H1 (cell line): ENCODE measurements at regions not wholly inside any gene's neighbourhood (a gene's known extent, or its start where the extent isn't known, plus 50 kb on each side); places are given as distances from the start of the nearest gene placed in this dataset.

ENCODE experiments used
- CTCF ChIA-PET: fragments of 300-600 bp; sonication (Branson Sonifier 250); formaldehyde crosslinking; loops from one replicate; lab custom pipeline; 2021; ENCODE audit not compliant: partially characterized antibody; lab: Charles Lee
- POLR2A ChIA-PET: fragments of 300-600 bp; sonication (Branson Sonifier 250); formaldehyde crosslinking; loops from one replicate; lab custom pipeline; 2021; ENCODE audit warnings: inconsistent platforms; ENCODE audit not compliant: partially characterized antibody; lab: Charles Lee
- DNase-seq, 2 experiments: peaks; one replicate each; pipeline versions ENCODE4 v3.0.0 to v3.0.0-alpha.2; 2010 to 2022; ENCODE audit warnings: low spot score in 2 of 2, low read depth in 1 of 2, mixed read lengths in 1 of 2
- FAIRE-seq: peaks from 2 replicates; lab custom pipeline; 2011; peaks lifted over from hg19 to GRCh38; lab: Jason Lieb, UNC
- H2AFZ ChIP-seq: 2 replicates; pipeline ENCODE4 v1.8.1; 2012; ENCODE audit warnings: low read length, inconsistent platforms
- H2AK5ac ChIP-seq: 2 replicates; pipeline ENCODE4 v1.6.1; 2013; ENCODE audit warnings: low read depth, low read length
- H2BK120ac ChIP-seq: replicated peaks from 2 replicates; pipeline ENCODE3; 2013; ENCODE audit warnings: low read depth, low read length, inconsistent platforms
- H2BK12ac ChIP-seq: 2 replicates; pipeline ENCODE4 v1.6.1; 2013; ENCODE audit warnings: low read depth, low read length
- H2BK15ac ChIP-seq: 2 replicates; pipeline ENCODE4 v1.6.1; 2013; ENCODE audit warnings: low read length
- H2BK20ac ChIP-seq: 2 replicates; pipeline ENCODE4 v1.6.1; 2013; ENCODE audit warnings: low read length
- H2BK5ac ChIP-seq: 2 replicates; pipeline ENCODE4 v1.6.1; 2013; ENCODE audit warnings: low read depth, low read length
- H3K14ac ChIP-seq: 2 replicates; pipeline ENCODE4 v1.6.1; 2013; ENCODE audit warnings: inconsistent platforms; ENCODE audit not compliant: insufficient read length
- H3K18ac ChIP-seq: 2 replicates; pipeline ENCODE4 v1.6.1; 2013; ENCODE audit warnings: low read length; ENCODE audit errors: extremely low read depth
- H3K23ac ChIP-seq: 2 replicates; pipeline ENCODE4 v1.6.1; 2013; ENCODE audit warnings: inconsistent platforms; ENCODE audit not compliant: insufficient read length
- H3K23me2 ChIP-seq: 2 replicates; pipeline ENCODE4 v1.6.1; 2013; ENCODE audit warnings: low read depth, low read length
- H3K27ac ChIP-seq: 2 replicates; pipeline ENCODE4 v1.6.1; 2011; ENCODE audit warnings: low read depth, low read length, inconsistent platforms
- H3K27me3 ChIP-seq, 4 experiments: replicated peaks in 1 of 4; 1 replicate in 1 of 4; 2 replicates in 3 of 4; pipeline versions ENCODE4 v1.6.1 to v1.8.1; 2011 to 2013; ENCODE audit warnings: low read length in 3 of 4, mild to moderate bottlenecking in 3 of 4, inconsistent platforms in 2 of 4, mixed read lengths in 2 of 4, moderate library complexity in 1 of 4; ENCODE audit not compliant: control insufficient read depth in 3 of 4, insufficient read depth in 3 of 4; ENCODE audit errors: extremely low read depth in 1 of 4
- H3K36me3 ChIP-seq, 4 experiments: 2 replicates each; pipeline versions ENCODE4 v1.6.1 to v1.8.1; 2011 to 2013; ENCODE audit warnings: mild to moderate bottlenecking in 4 of 4, low read length in 3 of 4, moderate library complexity in 2 of 4, control low read depth in 1 of 4, inconsistent platforms in 1 of 4; ENCODE audit not compliant: insufficient read depth in 4 of 4, control insufficient read depth in 2 of 4
- H3K4ac ChIP-seq: replicated peaks from 2 replicates; pipeline ENCODE3; 2013; ENCODE audit warnings: low read length, low read depth, mixed read lengths, inconsistent platforms; ENCODE audit not compliant: insufficient read length
- H3K4me1 ChIP-seq, 4 experiments: replicated peaks in 1 of 4; 1 replicate in 1 of 4; 2 replicates in 3 of 4; pipeline versions ENCODE4 v1.6.1 to v1.8.1; 2011 to 2013; ENCODE audit warnings: low read length in 3 of 4, inconsistent platforms in 2 of 4, mixed read lengths in 1 of 4; ENCODE audit not compliant: insufficient read depth in 4 of 4, control insufficient read depth in 3 of 4
- H3K4me2 ChIP-seq, 2 experiments: 2 replicates each; pipeline versions ENCODE4 v1.6.1 to v1.8.1; 2011 to 2013; ENCODE audit warnings: low read depth in 2 of 2, low read length in 2 of 2, control low read depth in 1 of 2, inconsistent platforms in 1 of 2, mild to moderate bottlenecking in 1 of 2; ENCODE audit not compliant: insufficient read depth in 1 of 2
- H3K4me3 ChIP-seq, 4 experiments: fragments of 200-600, 300-600 bp in 1 of 4; sonication (generic), shearing (Covaris generic), sonication (Bioruptor Twin) in 1 of 4; 2 replicates each; pipeline versions ENCODE4 v1.5.1 to v1.8.1; 2011 to 2016; ENCODE audit warnings: low read length in 4 of 4, low read depth in 3 of 4, control low read depth in 2 of 4, inconsistent platforms in 2 of 4, mild to moderate bottlenecking in 2 of 4, mixed read lengths in 1 of 4, moderate library complexity in 1 of 4; ENCODE audit not compliant: insufficient read depth in 2 of 4; ENCODE audit errors: extremely low read depth in 1 of 4
- H3K56ac ChIP-seq: replicated peaks from 2 replicates; pipeline ENCODE3; 2013; ENCODE audit warnings: low read depth, mild to moderate bottlenecking, mixed read lengths, low read length, inconsistent platforms; ENCODE audit not compliant: insufficient read length
- H3K79me1 ChIP-seq: 2 replicates; pipeline ENCODE4 v1.6.1; 2013; ENCODE audit warnings: low read depth, low read length, control low read depth
- H3K79me2 ChIP-seq, 2 experiments: 2 replicates each; pipeline versions ENCODE4 v1.6.1 to v1.8.1; 2012 to 2013; ENCODE audit warnings: low read length in 2 of 2, mild to moderate bottlenecking in 2 of 2, inconsistent platforms in 1 of 2; ENCODE audit not compliant: insufficient read depth in 2 of 2, control insufficient read depth in 1 of 2
- H3K9ac ChIP-seq, 4 experiments: replicated peaks in 1 of 4; 1 replicate in 1 of 4; 2 replicates in 3 of 4; pipeline versions ENCODE4 v1.6.1 to v1.8.1; 2011 to 2013; ENCODE audit warnings: low read depth in 3 of 4, low read length in 3 of 4, control low read depth in 2 of 4, mild to moderate bottlenecking in 2 of 4, moderate library complexity in 2 of 4, inconsistent platforms in 1 of 4; ENCODE audit errors: extremely low read depth in 1 of 4
- H3K9me3 ChIP-seq, 2 experiments: 2 replicates each; pipeline versions ENCODE4 v1.6.1 to v1.8.1; 2012 to 2013; ENCODE audit warnings: mild to moderate bottlenecking in 2 of 2, moderate library complexity in 2 of 2, control low read depth in 1 of 2, inconsistent platforms in 1 of 2, low read depth in 1 of 2, low read length in 1 of 2, mixed read lengths in 1 of 2; ENCODE audit not compliant: insufficient read depth in 2 of 2
- H4K20me1 ChIP-seq, 2 experiments: replicated peaks in 1 of 2; 2 replicates each; pipeline versions ENCODE3 to v1.8.1; 2011 to 2013; ENCODE audit warnings: inconsistent platforms in 2 of 2, low read length in 2 of 2, mild to moderate bottlenecking in 1 of 2; ENCODE audit not compliant: insufficient read depth in 2 of 2, control insufficient read depth in 1 of 2
- H4K5ac ChIP-seq: 2 replicates; pipeline ENCODE4 v1.6.1; 2013; ENCODE audit warnings: low read length, low read depth, mixed read lengths, inconsistent platforms; ENCODE audit not compliant: insufficient read length
- H4K8ac ChIP-seq: 2 replicates; pipeline ENCODE4 v1.8.0; 2013; ENCODE audit warnings: mild to moderate bottlenecking, moderate library complexity, low read length, inconsistent platforms; ENCODE audit not compliant: insufficient read depth; ENCODE audit errors: extremely low read depth
- H4K91ac ChIP-seq: replicated peaks from 2 replicates; pipeline ENCODE3; 2013; ENCODE audit warnings: low read length, mixed read lengths, inconsistent platforms; ENCODE audit not compliant: insufficient read length
- BACH1 ChIP-seq: IDR thresholded peaks from 2 replicates; pipeline ENCODE4 v1.6.1; 2012; ENCODE audit warnings: low read length, improper control_type of control experiment
- CBX5 ChIP-seq: fragments of 300-800, 300-1000 bp; sonication (generic); IDR thresholded peaks from 2 replicates; pipeline ENCODE4 v1.7.1; 2016; ENCODE audit warnings: antibody characterized with exemption, low read length, low read depth
- CTBP2 ChIP-seq: IDR thresholded peaks from 2 replicates; pipeline ENCODE4 v1.7.0; 2011; ENCODE audit warnings: borderline replicate concordance, mild to moderate bottlenecking, moderate library complexity, mixed read lengths, low read length; ENCODE audit not compliant: insufficient read depth, insufficient read length
- EGR1 ChIP-seq: IDR thresholded peaks from 2 replicates; pipeline ENCODE4 v1.6.1; 2011; ENCODE audit warnings: low read depth, low read length, borderline replicate concordance
- NRF1 ChIP-seq: IDR thresholded peaks from 2 replicates; pipeline ENCODE4 v1.6.1; 2011; ENCODE audit warnings: mild to moderate bottlenecking, low read depth, low read length, improper control_type of control experiment
- POLR2A ChIP-seq, 2 experiments: IDR thresholded peaks; 1 replicate in 1 of 2; 2 replicates in 1 of 2; pipeline ENCODE4 v1.6.1; 2011; ENCODE audit warnings: low read depth in 2 of 2, low read length in 2 of 2, mild to moderate bottlenecking in 2 of 2; ENCODE audit errors: control extremely low read depth in 1 of 2
- POLR2AphosphoS5 ChIP-seq: IDR thresholded peaks from 2 replicates; pipeline ENCODE4 v1.6.1; 2011; ENCODE audit warnings: low read depth, low read length
- RAD21 ChIP-seq, 2 experiments: IDR thresholded peaks in 1 of 2; conservative IDR thresholded peaks in 1 of 2; 2 replicates each; pipeline ENCODE4 v1.6.1; 2011; ENCODE audit warnings: low read depth in 2 of 2, low read length in 2 of 2, improper control_type of control experiment in 1 of 2, inconsistent platforms in 1 of 2, mild to moderate bottlenecking in 1 of 2, moderate library complexity in 1 of 2
- RXRA ChIP-seq: IDR thresholded peaks from 2 replicates; pipeline ENCODE4 v1.6.1; 2011; ENCODE audit warnings: low read depth, mild to moderate bottlenecking, low read length, moderate library complexity; ENCODE audit not compliant: insufficient read depth
- SP4 ChIP-seq: IDR thresholded peaks from 2 replicates; pipeline ENCODE4 v1.6.1; 2012; ENCODE audit warnings: low read length, inconsistent platforms
- SRF ChIP-seq: IDR thresholded peaks from 2 replicates; pipeline ENCODE4 v1.6.1; 2011; ENCODE audit warnings: mild to moderate bottlenecking, low read depth, low read length, moderate library complexity
- SUZ12 ChIP-seq: fragments of 200-600 bp; sonication (generic); IDR thresholded peaks from 2 replicates; pipeline ENCODE4 v1.6.1; 2012; ENCODE audit warnings: mild to moderate bottlenecking, inconsistent platforms, low read length, moderate library complexity, mixed read lengths
- TAF1 ChIP-seq: IDR thresholded peaks from 2 replicates; pipeline ENCODE4 v1.6.1; 2011; ENCODE audit warnings: mild to moderate bottlenecking, low read depth, low read length
- TAF7 ChIP-seq: optimal IDR thresholded peaks from 2 replicates; pipeline ENCODE3; 2011; ENCODE audit warnings: low read depth, mild to moderate bottlenecking, inconsistent platforms, low read length, moderate library complexity, borderline replicate concordance
- WGBS, 2 experiments: shearing (Covaris generic) in 1 of 2; methylation state at CpG; one replicate each; pipeline versions ENCODE4 v1.1.6 to v1.1.7; 2013 to 2015; ENCODE audit warnings: low lambda C conversion rate in 2 of 2, mixed read lengths in 2 of 2, inconsistent platforms in 1 of 2, low coverage in 1 of 2, missing lambda C conversion rate in 1 of 2; ENCODE audit not compliant: insufficient replicate concordance in 2 of 2, insufficient coverage in 1 of 2, insufficient read length in 1 of 2; ENCODE audit errors: extremely low coverage in 1 of 2, missing lambda C conversion rate in 1 of 2; 5-methylcytosine and 5-hydroxymethylcytosine counted together
- TF ChIP-seq, protein P1 (sequence below): IDR thresholded peaks from 2 replicates; pipeline ENCODE4 v1.6.1; 2011; ENCODE audit warnings: low read depth, mild to moderate bottlenecking, low read length; ENCODE audit not compliant: insufficient read depth

DNA sequence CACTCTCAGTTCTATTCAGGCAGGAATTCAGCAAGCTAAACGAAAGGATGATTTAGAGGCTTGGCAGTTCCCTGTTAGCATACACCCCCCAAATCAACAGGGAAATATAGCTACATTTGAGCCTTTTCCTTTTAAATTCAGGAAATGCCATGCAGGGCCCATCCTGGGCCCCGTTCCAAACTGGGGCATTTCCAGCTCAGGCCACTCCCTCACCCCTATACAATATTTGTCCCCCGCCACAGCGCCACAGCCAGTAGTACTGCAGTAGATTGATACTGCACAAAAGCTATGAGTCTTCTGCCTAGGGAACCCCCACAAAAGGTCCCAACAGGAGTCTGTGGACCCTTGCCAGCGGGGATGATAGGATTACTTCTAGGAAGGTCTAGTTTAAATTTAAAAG lies 102.0 kb upstream of the MAPK10 start:
- no peak overlapping the region for H3K9ac ChIP-seq
- no peak overlapping the region for H3K56ac ChIP-seq
- no peak overlapping the region for H4K5ac ChIP-seq
- H3K4me3 ChIP-seq = no peak overlapping the region
- no peaks in the 10 kb centered on the region for H3K79me1 ChIP-seq
- H2BK15ac ChIP-seq = no peak overlapping the region
- no peak overlapping the region for H2BK120ac ChIP-seq
- FAIRE-seq (no peak), DNase-seq (no peak)
- H3K79me2 ChIP-seq = no peaks in the 10 kb centered on the region
- no peaks in the 10 kb centered on the region for H3K27me3 ChIP-seq
- H4K8ac ChIP-seq = no peak overlapping the region
- peaks cover 0 to 3% (median 1%) of the 10 kb centered on the region in 4 experiments; a peak in 2 of 7 replicates for H3K4me1 ChIP-seq
- no peak overlapping the region for H3K27ac ChIP-seq
- no peaks in the 10 kb centered on the region for H4K20me1 ChIP-seq
- H3K18ac ChIP-seq = no peak overlapping the region
- H3K23me2 ChIP-seq = no peaks in the 10 kb centered on the region
- H3K23ac ChIP-seq = no peak overlapping the region
- no peak overlapping the region for H2BK20ac ChIP-seq
- no peak overlapping the region for H3K4me2 ChIP-seq
- no peak overlapping the region for H2BK5ac ChIP-seq
- H3K14ac ChIP-seq = no peak overlapping the region
- H4K91ac ChIP-seq = no peak overlapping the region
- CTCF ChIA-PET = interaction anchor here (0.6 to 1.6 kb wide), 5 partner anchors 9 to 238 kb away, joined by 3 to 4 read pairs (median 3); no protein-coding TSS in a partner anchor
- no peak overlapping the region for H2AFZ ChIP-seq
- H3K9me3 ChIP-seq = peaks cover 12 to 17% of the 10 kb centered on the region in 2 experiments
- H3K36me3 ChIP-seq = peaks cover 0 to 11% (median 4%) of the 10 kb centered on the region in 4 experiments; a peak in 3 of 8 replicates
- H3K4ac ChIP-seq = no peak overlapping the region
- POLR2A ChIA-PET = interaction anchor here (1.3 to 1.7 kb wide), 2 partner anchors 9 to 12 kb away, joined by 3 to 4 read pairs; no protein-coding TSS in a partner anchor
- WGBS, 2 experiments = 52% methylated on average over 5 of the region's 5 CpGs; no CpG with 5 or more reads in 1 of the 2 experiments
- no peak overlapping the region for H2BK12ac ChIP-seq
- H2AK5ac ChIP-seq = no peak overlapping the region
- TF ChIP-seq NRF1 = no peak
- TF ChIP-seq SRF = no peak
- TF ChIP-seq SUZ12 = no peak
- no peak for TF ChIP-seq CTBP2
- no peak for TF ChIP-seq RXRA
- TF ChIP-seq POLR2A (IDR thresholded peaks at IDR 0.05; ENCODE audit: control extremely low read depth in 1 of 2, low read depth in 2 of 2, low read length in 2 of 2) = no peak
- TF ChIP-seq BACH1 = no peak
- TF ChIP-seq TAF7 = no peak
- TF ChIP-seq SP4 = no peak
- TF ChIP-seq TAF1 = no peak
- TF ChIP-seq CBX5 = no peak
- no peak for TF ChIP-seq RAD21 (IDR thresholded peaks at IDR 0.05 in 1 of 2, conservative IDR thresholded peaks at IDR 0.05 in 1 of 2; ENCODE audit: low read depth in 2 of 2, low read length in 2 of 2)
- no peak for TF ChIP-seq EGR1
- TF ChIP-seq, protein P1, sequence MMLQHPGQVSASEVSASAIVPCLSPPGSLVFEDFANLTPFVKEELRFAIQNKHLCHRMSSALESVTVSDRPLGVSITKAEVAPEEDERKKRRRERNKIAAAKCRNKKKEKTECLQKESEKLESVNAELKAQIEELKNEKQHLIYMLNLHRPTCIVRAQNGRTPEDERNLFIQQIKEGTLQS = no peak
- TF ChIP-seq POLR2AphosphoS5 = no peak
